ENCODE measurements at regions not wholly inside any gene's neighbourhood (a gene's known extent, or its start where the extent isn't known, plus 50 kb on each side); places are given as distances from the start of the nearest gene placed in this dataset.

DNA sequence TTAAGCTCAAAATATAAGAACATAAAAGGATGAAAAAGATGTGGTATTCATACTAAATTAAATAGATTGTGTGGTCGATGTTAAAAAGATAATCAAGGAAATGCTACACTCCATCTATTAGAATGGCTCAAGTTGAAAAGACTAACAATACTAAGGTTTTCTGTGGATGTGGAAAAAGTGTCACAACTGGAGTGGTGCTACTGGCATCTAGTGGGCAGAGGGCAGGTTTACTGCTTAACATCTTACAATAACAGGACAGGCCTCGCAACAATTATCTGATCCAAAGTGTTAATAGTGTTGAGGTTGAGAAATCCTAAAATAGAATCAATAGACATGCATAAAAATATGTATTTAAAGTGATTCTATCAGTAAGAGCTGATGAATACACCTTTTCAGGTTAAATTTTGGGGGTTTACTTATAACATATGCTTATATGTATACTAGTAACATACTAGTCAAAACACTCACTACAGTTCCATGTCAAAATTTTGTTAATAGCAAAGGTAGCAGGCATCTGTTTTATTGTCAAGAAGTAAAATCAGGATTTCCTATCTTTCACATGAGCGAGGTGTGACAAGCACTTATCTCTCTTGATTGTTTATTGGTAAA, 91.5 kb upstream of the TMEFF2 start:
- peak; percentile 30 for DNase-seq (ENCODE audit: low spot score)
- no peak for FAIRE-seq

DNA sequence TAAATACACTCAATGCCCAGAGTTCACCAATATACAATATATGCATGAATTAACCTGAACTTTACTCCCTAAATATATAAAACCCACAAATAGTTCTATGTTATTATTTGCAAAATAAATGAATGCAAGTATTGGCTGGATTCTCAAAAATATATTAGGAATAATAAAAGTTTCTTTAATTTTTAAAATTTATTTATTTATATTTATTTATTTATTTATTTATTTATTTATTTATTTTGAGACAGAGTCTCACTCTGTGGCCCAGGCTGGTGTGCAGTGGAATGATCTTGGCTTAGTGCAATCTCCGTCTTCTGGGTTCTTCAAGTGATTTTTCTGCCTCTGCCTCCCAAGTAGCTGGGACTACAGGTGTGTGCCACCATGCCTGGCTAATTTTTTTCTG, 88.7 kb upstream of the TMEFF2 start:
- FAIRE-seq (no peak), DNase-seq (ENCODE audit: low spot score) (no peak)

DNA sequence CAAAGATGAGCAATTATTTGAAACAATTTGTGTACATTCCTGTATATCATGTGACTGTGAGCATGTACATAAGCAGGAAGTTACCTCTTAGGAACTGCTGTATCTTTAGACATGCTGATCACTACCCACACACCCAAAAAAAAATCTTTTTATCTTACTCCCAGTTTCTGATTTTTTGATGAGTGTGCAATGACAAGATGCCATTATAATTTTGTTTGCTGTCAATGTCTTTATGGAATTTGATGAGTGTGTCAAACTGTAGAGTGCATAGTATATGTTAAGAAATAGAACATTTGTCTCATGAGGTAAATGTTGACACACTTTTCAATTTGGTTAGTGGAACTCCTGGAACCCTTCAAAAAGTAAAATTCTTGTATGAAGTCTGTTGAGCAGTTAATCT, 84.0 kb upstream of the TMEFF2 start:
- no peak for FAIRE-seq
- DNase-seq (ENCODE audit: low spot score), result no peak

DNA sequence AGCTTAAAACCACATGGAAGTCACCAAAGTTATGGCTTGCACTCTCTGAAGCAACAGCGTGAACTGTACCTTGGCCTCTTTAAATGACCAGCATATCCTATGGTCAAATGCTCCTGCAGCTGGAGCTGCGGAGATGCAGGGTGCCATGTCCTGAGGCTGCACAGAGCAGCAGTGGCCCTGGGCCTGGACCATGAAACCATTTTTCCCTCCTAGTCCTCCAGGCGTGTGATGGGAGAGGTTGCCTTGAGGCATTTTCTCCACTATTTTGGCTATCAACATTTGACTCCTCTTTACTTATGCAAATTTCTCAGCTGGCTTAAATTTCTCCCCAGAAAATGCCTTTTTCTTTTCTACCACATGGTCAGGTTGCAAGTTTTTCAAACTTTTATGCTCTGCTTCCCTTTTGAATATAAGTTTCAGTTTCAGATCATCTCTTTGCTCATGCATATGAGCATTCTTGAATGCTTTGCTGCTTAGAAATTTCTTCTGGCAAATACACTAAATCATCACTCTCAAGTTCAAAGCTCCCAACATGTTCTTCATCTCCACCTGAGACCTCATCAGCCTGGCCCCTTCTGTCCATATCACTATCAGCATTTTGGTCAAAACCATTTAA, 82.9 kb upstream of the TMEFF2 start:
- DNase-seq (ENCODE audit: low spot score), result no peak
- no peak for FAIRE-seq

DNA sequence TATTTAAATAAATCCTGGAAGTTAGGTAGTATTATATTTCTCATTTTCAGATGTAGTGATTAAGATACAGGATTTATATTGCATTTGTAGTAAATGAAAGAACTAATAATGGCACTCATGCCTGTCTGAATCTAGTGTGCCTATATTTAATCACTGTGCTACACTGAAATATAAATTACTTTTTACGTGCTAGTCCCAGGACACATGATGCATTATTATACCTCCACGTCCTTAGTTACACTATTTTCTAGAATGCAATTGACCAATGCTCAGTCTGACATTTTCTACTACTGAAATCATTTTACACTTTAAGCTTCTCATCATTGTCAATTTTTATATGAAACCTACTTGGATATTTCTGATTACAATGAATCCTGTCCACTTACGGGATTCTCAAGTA, 80.9 kb upstream of the TMEFF2 start:
- FAIRE-seq, result no peak
- no peak for DNase-seq (ENCODE audit: low spot score)

DNA sequence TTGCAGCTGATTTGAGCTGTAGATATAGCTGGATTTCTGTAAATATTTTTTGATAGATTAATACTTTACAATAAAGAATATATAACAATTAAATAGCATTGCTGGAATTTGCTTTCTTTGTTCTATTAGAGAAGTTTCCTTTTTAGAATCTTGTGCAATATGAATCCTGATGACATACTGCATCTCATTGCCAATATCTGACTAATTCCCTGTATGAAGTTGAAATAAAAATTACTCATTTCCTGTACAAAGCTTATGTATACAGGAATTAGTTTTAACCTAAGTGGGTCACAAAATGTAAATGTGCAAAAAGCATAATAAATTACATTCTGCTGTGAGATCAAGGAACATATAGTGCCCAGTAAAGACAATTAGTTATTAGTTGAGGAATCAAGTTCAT, 72.8 kb upstream of the TMEFF2 start:
- DNase-seq (ENCODE audit: low spot score) (no peak), FAIRE-seq (no peak)

DNA sequence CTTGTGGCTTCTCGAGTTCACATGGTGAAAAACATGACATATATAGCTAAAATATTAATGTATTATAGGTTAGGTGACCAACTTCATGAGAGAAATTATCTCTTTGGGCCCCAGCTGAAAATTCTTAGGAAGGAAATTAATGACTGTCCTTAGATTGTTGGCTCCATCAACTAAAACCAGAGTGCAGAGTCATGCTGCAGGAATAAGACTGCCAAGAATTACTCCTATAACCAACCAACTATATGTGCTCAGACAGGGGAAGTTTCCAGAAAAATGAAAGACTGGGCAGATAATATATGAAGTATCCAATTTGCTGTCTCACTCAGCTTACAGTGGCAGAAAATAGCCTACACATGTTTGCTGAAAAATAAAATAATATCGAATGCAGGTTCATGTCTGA, 71.0 kb upstream of the TMEFF2 start:
- FAIRE-seq, result no peak
- no peak for DNase-seq (ENCODE audit: low spot score)

DNA sequence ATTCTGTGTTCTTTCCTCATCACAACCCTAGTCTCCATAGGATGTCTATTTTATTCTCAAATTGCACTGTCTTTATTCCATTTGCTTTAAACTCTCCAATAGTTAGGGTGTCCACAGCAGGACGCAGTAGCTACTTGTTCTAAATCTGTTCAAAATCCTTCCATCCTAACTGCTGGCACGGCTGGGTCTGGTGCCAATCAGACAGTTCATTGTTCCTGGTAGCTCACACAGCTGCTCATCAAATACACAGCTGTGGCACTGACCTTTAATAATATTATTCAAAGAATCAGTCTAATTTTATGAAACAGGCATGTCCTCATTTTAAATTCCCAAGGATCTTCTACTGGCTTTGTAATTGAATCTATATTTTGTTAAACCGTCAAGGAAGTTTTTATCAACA, 59.7 kb upstream of the TMEFF2 start:
- FAIRE-seq (no peak), DNase-seq (ENCODE audit: low spot score) (no peak)

DNA sequence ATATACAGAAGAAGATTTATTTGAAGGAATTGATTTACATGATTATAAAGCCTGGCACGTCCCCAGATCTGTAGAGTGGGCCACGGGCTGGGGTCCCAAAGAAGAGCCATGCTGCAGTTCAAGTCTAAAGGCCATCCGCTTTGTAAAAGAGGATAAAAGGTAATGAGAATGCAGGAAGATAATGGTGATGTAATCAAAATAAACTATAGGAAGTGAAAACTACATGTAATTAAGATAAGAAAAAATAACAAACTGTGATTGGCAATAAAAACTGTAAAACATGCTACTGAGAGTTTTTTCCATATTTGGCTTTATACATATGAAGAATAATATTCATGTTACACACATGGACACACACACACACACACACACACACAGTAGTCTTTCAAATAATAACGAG, 59.0 kb upstream of the TMEFF2 start:
- FAIRE-seq (no peak), DNase-seq (ENCODE audit: low spot score) (no peak)

DNA sequence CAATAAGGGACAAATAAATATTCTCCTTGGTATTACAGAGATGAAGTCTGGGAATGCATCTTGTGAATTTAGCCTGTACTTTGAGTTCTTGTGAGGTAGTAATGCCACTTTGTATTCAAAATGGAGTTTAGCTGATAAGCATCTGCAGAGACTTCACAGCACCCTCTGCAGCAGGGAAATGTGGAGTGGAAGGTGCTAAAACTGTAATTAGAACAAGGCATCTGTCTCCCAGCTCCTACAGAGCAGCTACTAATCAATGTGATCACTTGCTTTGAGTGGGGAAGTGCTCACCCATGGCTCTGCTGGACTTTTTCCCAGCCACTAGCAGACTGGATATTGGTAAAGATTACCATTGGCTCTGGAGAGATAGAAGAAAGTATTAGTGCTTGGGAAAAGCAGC, 56.2 kb upstream of the TMEFF2 start:
- DNase-seq (ENCODE audit: low spot score), result no peak
- no peak for FAIRE-seq

DNA sequence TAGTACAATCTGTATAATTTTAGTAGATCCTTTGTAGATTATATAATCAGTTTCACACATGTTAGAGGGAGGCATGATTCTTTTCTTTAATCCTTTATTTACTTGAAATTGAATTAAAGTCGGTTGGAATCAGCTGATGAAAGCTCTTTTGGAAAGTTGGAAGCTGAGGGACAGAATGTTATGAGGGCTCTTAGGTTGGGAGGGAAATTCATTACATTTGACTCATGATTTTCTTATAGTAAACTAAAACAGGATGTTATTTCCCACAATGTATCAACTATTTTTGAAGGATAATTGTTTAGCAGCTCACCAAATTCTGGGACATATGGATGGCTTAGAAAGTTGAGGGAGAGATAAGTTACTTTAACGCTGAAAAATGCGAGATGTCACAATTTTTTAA, 52.7 kb upstream of the TMEFF2 start:
- no peak for FAIRE-seq
- no peak for DNase-seq (ENCODE audit: low spot score)

DNA sequence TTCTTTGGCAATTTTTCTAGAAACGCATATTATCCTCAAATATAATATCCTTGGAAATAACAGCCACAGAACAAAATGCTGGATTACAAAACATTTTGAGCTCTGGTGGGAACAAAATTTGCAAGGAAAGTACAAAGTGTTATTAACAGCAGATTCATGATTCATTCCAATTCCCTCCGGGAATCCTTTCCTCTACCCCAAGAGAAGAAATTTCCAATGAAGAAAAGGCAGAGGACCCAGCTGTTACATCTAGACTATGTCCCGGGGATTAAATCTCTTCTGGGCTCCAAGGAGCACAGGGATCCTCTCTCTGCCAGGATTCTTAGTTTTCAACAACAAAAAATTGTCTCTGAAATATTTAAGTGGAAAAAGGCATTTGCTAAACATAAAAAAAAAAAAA, 51.6 kb upstream of the TMEFF2 start:
- FAIRE-seq (no peak), DNase-seq (ENCODE audit: low spot score) (no peak)

DNA sequence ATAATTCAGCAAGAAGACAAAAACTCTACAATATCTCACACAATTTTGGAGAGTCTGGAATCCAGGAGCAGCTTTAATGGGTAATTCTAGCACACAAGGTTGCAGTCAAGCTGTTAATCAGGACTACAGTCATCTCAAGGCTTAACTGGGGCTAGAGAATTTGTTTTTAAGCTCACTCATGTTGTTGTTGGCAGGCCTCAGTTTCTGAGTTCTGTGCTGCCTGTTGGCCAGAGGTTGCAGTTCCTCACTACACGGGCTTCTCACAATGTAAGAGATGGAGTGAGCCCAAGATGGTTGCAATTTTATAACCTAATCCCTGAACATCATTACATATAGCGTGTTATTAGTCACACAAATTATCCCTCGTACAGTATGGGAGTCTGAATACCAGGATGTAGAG, 50.6 kb upstream of the TMEFF2 start:
- FAIRE-seq (no peak), DNase-seq (ENCODE audit: low spot score) (no peak)
